MM.1S (cell line): ENCODE measurements at regions not wholly inside any gene's neighbourhood (a gene's known extent, or its start where the extent isn't known, plus 50 kb on each side); places are given as distances from the start of the nearest gene placed in this dataset.

Source experiments
- DNase-seq: peaks from one replicate; pipeline ENCODE4 v3.0.0-alpha.2; 2015
- H2AFZ ChIP-seq: fragments of 300-600 bp; sonication (generic); 2 replicates; pipeline ENCODE4 v1.6.0; 2016; ENCODE audit warnings: antibody characterized with exemption, low read length
- H3F3A ChIP-seq: fragments of 300-600 bp; sonication (generic); 2 replicates; pipeline ENCODE4 v1.6.1; 2016; ENCODE audit warnings: mild to moderate bottlenecking, antibody characterized with exemption, low read length, moderate library complexity, mixed read lengths; ENCODE audit not compliant: insufficient read depth
- H3K27ac ChIP-seq: fragments of 300-600 bp; sonication (generic); 2 replicates; pipeline ENCODE4 v1.5.1; 2016; ENCODE audit warnings: mild to moderate bottlenecking, low read length
- H3K27me3 ChIP-seq: fragments of 300-600 bp; sonication (generic); replicated peaks from 2 replicates; pipeline ENCODE4 v1.6.0; 2016; ENCODE audit warnings: low read length; ENCODE audit not compliant: insufficient read depth
- H3K36me3 ChIP-seq: fragments of 300-600 bp; sonication (generic); replicated peaks from 2 replicates; pipeline ENCODE4 v1.6.1; 2016; ENCODE audit warnings: mild to moderate bottlenecking, low read length, mixed read lengths; ENCODE audit not compliant: insufficient read depth
- H3K4me1 ChIP-seq: fragments of 300-600 bp; sonication (generic); 2 replicates; pipeline ENCODE4 v1.6.1; 2016; ENCODE audit warnings: low read length, mixed read lengths
- H3K4me2 ChIP-seq: fragments of 300-600 bp; sonication (generic); 2 replicates; pipeline ENCODE4 v1.6.0; 2016; ENCODE audit warnings: low read depth, low read length
- H3K4me3 ChIP-seq: fragments of 300-600 bp; sonication (generic); 2 replicates; pipeline ENCODE4 v1.5.1; 2016; ENCODE audit warnings: low read length, mixed read lengths
- H3K79me2 ChIP-seq: fragments of 300-600 bp; sonication (generic); 2 replicates; pipeline ENCODE4 v1.6.1; 2016; ENCODE audit warnings: mixed run types, low read length, mixed read lengths
- H3K9ac ChIP-seq: fragments of 300-600 bp; sonication (generic); 2 replicates; pipeline ENCODE4 v1.6.1; 2016; ENCODE audit warnings: low read length, mixed read lengths
- H3K9me2 ChIP-seq: fragments of 300-600 bp; sonication (generic); replicated peaks from 2 replicates; pipeline ENCODE4 v1.6.1; 2016; ENCODE audit warnings: mild to moderate bottlenecking, low read length, mixed read lengths; ENCODE audit not compliant: insufficient read depth
- H3K9me3 ChIP-seq: fragments of 300-600 bp; sonication (generic); replicated peaks from 2 replicates; pipeline ENCODE4 v1.6.1; 2016; ENCODE audit warnings: mild to moderate bottlenecking, low read length, mixed read lengths; ENCODE audit not compliant: insufficient read depth
- H4K20me1 ChIP-seq: fragments of 300-600 bp; sonication (generic); 2 replicates; pipeline ENCODE4 v1.6.1; 2016; ENCODE audit warnings: mild to moderate bottlenecking, low read length, moderate library complexity, mixed read lengths; ENCODE audit not compliant: insufficient read depth
- EZH2 ChIP-seq: fragments of 300-600 bp; sonication (generic); optimal IDR thresholded peaks from 2 replicates; pipeline ENCODE3; 2017; ENCODE audit warnings: low read depth, mild to moderate bottlenecking, antibody characterized with exemption, low read length, mixed read lengths
- EZH2phosphoT487 ChIP-seq: fragments of 300-600 bp; sonication (generic); IDR thresholded peaks from 2 replicates; pipeline ENCODE4 v1.6.1; 2018; ENCODE audit warnings: antibody characterized with exemption, low read length
- TF ChIP-seq, protein P1 (sequence below): fragments of 300-600 bp; sonication (generic); IDR thresholded peaks from 2 replicates; pipeline ENCODE4 v1.5.1; 2016; ENCODE audit warnings: antibody characterized with exemption, low read length, mixed read lengths

- no peaks in the 10 kb centered on the region for H3K4me1 ChIP-seq
- no peaks in the 10 kb centered on the region for H3K27me3 ChIP-seq
- H3K9me2 ChIP-seq, result no peaks in the 10 kb centered on the region
- DNase-seq, result no peak
- H3F3A ChIP-seq, result no peaks in the 10 kb centered on the region
- no peak overlapping the region for H2AFZ ChIP-seq
- H3K4me3 ChIP-seq, result no peak overlapping the region
- H4K20me1 ChIP-seq, result no peaks in the 10 kb centered on the region
- no peaks in the 10 kb centered on the region for H3K9me3 ChIP-seq
- no peaks in the 10 kb centered on the region for H3K79me2 ChIP-seq
- H3K27ac ChIP-seq, result no peak overlapping the region
- no peak for TF ChIP-seq EZH2phosphoT487
- TF ChIP-seq, protein P1, sequence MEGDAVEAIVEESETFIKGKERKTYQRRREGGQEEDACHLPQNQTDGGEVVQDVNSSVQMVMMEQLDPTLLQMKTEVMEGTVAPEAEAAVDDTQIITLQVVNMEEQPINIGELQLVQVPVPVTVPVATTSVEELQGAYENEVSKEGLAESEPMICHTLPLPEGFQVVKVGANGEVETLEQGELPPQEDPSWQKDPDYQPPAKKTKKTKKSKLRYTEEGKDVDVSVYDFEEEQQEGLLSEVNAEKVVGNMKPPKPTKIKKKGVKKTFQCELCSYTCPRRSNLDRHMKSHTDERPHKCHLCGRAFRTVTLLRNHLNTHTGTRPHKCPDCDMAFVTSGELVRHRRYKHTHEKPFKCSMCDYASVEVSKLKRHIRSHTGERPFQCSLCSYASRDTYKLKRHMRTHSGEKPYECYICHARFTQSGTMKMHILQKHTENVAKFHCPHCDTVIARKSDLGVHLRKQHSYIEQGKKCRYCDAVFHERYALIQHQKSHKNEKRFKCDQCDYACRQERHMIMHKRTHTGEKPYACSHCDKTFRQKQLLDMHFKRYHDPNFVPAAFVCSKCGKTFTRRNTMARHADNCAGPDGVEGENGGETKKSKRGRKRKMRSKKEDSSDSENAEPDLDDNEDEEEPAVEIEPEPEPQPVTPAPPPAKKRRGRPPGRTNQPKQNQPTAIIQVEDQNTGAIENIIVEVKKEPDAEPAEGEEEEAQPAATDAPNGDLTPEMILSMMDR, result no peak
- no peak for TF ChIP-seq EZH2
- H3K4me2 ChIP-seq, result no peak overlapping the region
- H3K9ac ChIP-seq, result no peak overlapping the region
- H3K36me3 ChIP-seq, result no peaks in the 10 kb centered on the region
These were observed 145.7 kb downstream of the CYP26A1 start for GRCh38 chr10:93219347-93219746.

DNA sequence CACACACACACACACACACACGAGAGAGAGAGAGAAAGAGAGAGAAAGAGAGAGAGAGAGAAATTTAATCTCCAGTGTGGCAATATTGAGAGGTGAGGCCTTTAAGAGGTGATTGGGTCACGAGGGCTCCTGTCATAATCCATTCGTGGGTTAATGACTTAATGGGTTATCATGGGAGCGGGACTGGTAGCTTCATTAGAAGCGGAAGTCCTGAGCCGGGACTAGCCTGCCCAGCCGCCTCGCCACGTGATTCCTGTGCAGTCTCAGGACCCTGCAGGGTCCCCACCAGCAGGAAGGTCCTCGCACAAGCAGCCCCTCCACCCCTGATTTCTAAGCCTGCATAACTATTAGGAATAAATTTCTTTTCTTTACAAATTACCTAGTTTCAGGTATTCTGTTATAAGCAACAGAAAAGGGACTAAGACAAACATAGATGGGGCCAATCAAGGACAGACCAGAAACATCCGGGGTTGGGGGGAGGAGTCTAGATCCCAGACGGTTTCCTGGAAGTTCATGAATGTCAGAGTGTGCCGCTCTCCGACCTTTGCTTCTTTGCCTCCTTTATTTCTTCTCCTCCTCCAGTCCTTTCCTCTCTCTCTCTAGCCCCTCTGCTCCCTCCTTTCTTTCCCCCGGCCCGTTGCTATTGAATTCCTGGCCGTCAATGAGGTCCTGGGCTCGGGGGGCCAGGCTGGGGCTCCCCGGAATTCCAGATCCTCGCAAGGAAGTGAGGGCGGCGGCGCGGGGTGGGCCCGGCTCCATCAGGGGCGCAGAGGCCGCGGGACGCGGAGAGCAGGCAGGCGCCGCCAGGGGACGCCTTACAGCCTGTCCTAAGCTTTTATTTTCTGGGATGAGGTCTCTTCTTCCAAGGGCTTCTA is 146.8 kb downstream of the CYP26A1 start:
- no peaks in the 10 kb centered on the region for H3K79me2 ChIP-seq
- no peak for TF ChIP-seq EZH2phosphoT487
- TF ChIP-seq, protein P1, result no peak
- TF ChIP-seq EZH2, result no peak
- no peak overlapping the region for H3K9ac ChIP-seq
- no peaks in the 10 kb centered on the region for H3F3A ChIP-seq
- H3K4me1 ChIP-seq, result no peaks in the 10 kb centered on the region
- H3K9me2 ChIP-seq, result no peaks in the 10 kb centered on the region
- no peaks in the 10 kb centered on the region for H3K27me3 ChIP-seq
- no peak for DNase-seq
- H3K9me3 ChIP-seq, result no peaks in the 10 kb centered on the region
- no peak overlapping the region for H3K4me2 ChIP-seq
- no peaks in the 10 kb centered on the region for H4K20me1 ChIP-seq
- no peaks in the 10 kb centered on the region for H3K36me3 ChIP-seq
- no peak overlapping the region for H3K27ac ChIP-seq
- no peak overlapping the region for H3K4me3 ChIP-seq
- no peak overlapping the region for H2AFZ ChIP-seq

DNA sequence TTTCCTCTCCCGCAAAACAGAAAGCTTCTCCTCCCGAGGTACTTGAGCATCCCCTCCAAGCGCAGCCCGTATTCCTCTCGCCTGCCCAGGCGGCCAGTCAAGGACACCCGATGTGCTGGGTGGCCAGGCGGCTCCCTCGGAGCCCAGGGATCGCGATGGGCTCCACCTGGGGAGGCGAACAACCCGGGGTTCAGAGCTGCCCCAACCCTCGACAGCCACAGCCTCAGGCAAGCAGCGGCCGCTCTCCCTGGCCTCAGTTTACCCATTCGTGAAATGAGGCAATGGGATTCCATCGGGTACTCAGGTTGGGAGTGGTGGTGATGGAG is 147.4 kb downstream of the CYP26A1 start:
- Histone ChIP-seq H2AFZ (no peak overlapping the region), H3K27ac (no peak overlapping the region)

More for the DNA sequence above, 147.4 kb downstream of the CYP26A1 start:
- no peak overlapping the region for H3K4me2 ChIP-seq
- no peaks in the 10 kb centered on the region for H3K4me1 ChIP-seq
- no peaks in the 10 kb centered on the region for H3K79me2 ChIP-seq
- no peaks in the 10 kb centered on the region for H3K27me3 ChIP-seq
- no peaks in the 10 kb centered on the region for H3K9me2 ChIP-seq
- no peak overlapping the region for H3K4me3 ChIP-seq
- H3K9me3 ChIP-seq, result no peaks in the 10 kb centered on the region
- H3K36me3 ChIP-seq, result no peaks in the 10 kb centered on the region
- H3K9ac ChIP-seq, result no peak overlapping the region
- no peak for TF ChIP-seq EZH2phosphoT487
- no peak for TF ChIP-seq EZH2
- TF ChIP-seq, protein P1, result no peak
- no peaks in the 10 kb centered on the region for H4K20me1 ChIP-seq
- no peaks in the 10 kb centered on the region for H3F3A ChIP-seq
- DNase-seq, result no peak
